GM15510 (cell line): ENCODE measurements at regions not wholly inside any gene's neighbourhood (a gene's known extent, or its start where the extent isn't known, plus 50 kb on each side); places are given as distances from the start of the nearest gene placed in this dataset.

ENCODE experiments used
- POLR2A ChIP-seq: IDR thresholded peaks from 3 replicates; pipeline ENCODE4 v1.6.1; 2011; ENCODE audit warnings: borderline replicate concordance; ENCODE audit not compliant: insufficient read length; ENCODE audit errors: extremely low read depth

DNA sequence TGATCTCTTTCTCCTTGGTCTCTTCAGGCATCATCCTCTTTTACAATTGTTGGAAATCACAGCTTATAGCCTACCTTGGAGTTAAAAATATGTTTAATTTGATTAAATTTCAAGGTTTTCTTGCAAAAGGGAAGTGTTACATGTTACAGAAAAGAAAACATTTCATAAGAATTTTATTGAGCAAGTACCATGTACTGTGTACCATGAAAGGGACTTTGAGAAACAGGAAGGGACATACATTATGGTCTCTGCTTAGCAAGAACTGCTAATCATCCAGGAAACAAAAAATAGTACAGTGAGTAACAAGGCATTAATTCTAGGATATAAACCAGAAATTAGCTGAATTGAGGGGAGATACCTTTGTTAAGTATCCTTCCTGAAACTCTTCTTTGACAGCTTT is 145.3 kb upstream of the SPACA1 start:
- no peak for TF ChIP-seq POLR2A

DNA sequence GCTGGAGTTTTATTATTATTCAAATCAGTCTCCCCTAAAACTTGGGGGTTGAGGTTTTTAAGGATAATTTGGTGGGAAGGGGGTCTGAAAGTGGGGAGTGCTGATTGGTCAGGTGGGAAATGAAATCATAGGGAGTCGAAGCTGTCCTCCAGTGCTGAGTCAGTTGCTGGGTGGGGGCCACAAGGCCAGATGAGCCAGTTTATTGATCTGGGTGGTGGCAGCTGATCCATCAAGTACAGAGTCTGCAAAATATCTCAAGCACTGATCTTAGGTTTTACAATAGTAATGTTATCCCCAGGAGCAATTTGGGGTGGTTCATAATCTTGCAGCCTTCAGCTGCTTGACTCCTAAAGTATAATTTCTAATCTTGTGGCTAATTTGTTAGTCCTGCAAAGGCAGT is 146.0 kb upstream of the SPACA1 start:
- TF ChIP-seq POLR2A: no peak

DNA sequence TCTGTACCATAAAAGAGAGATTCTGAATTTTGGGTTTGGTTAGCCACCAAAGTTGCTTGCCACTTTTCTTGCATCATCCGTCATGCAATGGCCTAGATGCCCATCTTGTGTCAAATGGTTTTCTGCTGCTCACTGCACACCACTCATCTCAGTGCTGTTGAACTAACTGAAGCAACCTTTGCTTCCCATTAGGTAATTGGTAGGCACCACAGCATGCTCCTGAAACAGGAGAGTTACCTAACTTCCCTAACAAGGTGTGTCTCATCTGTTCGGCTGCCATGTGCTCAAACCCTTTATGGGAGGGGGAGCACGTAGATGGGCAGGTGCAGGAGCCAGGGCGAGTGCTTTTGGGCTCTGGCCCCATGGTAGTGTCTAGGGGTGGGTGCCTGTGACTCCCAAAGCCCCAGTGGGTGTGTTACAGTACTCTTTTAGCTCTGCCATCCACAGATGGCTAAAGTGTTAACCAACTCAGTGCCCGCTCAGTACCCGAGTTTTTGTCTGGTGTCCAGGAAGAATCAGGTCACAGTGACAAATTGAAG is 147.4 kb upstream of the SPACA1 start:
- no peak for TF ChIP-seq POLR2A

DNA sequence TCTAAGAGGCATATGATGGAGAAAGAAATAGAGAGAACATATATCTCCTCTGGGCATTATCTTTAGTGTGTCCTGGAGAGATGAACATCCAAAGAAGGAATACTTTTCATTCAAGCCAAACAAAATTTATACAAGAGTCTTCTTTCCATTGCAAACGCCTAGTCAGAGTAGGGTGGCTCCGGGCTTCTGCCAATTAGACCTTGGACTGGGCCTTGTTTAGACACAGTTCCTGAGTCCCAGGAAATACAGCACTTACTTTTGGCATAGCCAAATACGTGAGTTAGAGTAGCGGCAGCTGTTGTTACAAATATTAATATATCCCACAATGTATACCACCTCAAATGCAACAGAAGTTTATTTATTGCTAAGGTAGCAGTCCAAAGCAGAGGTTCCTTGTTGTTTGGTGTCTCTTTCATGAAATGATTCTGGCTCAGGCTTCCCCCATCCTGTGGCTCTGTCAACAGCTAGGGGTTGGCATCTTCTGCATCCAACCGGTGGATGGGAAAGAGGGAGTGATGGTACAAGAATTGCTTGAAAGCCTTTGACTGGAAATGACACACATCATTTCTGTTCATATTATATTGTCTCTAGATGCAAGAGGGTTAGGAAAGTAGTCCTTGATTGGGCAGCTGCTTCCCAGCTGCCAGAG is 148.0 kb upstream of the SPACA1 start:
- no peak for TF ChIP-seq POLR2A

DNA sequence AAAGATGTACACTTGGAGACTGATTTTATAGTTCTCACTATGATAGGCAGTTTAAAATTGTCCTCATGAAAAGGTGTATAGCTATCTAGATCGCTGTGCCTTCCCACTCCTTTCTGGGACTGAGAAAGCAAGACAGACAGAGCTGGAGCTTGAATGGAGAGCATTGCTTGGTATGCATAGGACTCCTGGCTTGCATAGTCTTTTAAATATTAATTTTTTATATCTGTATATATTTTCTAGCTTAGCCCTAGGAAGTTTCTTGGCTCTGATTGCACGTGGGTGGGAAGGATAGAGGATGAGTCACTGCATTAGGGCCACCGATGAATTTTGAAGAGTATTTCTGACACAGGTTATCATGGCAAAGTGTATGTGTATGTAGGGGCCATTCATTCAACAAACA is 150.0 kb upstream of the SPACA1 start:
- no peak for TF ChIP-seq POLR2A

DNA sequence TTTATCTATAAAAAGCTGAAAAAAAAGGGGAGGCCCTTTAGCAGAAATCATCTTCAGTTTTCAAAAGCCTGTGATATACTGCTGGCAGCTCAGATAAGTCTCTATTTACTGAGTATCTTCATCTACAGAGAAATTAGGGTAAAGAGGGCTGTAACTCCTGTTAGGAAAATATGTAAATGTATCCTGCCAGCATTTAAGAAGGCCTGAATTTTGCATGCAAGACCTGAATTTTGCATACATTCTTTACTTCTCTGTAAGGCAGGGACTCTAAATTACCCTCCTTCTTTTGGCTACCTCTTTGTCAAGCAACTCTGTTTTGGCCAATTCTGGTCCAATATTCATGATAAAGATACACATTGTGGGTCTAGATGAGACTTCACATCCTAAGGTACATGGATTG is 150.6 kb upstream of the SPACA1 start:
- no peak for TF ChIP-seq POLR2A

DNA sequence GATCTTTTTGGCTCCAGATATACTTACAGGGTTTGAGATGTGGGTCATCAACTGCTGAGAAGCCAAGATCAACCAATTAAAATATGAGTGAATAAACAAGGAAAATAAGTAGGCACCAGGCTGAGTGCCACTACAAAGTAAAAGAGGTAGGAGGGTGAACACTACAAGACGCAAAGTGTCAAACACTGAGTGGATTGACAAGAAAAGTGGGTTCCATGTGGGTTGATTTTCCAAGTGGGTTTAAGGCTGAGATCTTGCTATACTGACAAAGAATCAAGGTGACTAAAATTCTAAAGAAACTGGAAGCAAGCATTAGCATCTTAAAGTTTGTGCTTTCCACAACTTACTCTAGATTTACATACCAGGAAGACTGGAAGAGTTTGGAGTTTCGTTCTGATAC is 160.4 kb upstream of the SPACA1 start:
- TF ChIP-seq POLR2A: no peak

DNA sequence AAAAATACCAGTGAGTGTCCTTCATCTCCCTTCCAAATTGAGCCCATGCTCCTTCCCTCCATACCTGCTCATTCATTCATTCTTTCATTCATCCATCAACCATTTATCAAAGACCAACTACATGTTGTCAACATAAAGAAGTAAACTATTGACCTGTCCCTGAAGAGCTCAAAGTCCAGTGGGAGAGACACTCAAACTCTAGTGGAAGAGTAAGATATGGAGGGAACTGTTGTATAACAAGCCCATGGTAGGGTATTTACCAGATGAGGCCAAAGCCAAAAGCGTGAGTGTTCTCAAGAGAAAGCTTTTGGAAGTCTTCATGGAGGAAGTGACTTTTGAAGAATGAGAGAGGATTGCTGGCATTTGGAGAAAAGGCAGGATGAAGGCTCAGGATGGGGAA is 163.4 kb upstream of the SPACA1 start:
- no peak for TF ChIP-seq POLR2A

DNA sequence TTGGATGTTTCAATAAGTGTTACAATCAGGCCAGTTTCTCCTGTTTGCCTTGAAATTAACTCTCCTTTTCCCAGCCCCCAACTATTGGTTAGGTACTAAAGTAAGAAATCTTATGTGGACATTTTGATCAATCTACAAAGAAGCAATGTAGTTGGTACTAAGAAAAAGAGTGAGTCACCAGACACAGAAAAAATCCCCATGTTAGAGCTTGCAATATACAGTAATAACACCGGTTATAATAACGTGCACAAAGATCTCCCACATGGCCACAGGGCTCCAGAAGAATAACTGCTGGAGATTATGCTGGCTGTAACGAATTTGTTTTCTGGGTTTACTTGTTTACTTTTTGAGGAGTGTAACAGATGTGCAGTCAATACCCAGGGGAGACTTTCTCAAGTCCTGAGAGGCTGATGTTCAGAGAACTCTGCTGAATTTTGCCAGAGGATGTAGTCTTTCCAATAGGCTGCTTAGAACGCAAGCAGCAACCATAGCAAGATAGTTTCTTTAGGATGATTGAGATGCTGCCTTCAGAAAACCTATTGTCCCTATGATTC is 166.2 kb upstream of the SPACA1 start:
- no peak for TF ChIP-seq POLR2A

DNA sequence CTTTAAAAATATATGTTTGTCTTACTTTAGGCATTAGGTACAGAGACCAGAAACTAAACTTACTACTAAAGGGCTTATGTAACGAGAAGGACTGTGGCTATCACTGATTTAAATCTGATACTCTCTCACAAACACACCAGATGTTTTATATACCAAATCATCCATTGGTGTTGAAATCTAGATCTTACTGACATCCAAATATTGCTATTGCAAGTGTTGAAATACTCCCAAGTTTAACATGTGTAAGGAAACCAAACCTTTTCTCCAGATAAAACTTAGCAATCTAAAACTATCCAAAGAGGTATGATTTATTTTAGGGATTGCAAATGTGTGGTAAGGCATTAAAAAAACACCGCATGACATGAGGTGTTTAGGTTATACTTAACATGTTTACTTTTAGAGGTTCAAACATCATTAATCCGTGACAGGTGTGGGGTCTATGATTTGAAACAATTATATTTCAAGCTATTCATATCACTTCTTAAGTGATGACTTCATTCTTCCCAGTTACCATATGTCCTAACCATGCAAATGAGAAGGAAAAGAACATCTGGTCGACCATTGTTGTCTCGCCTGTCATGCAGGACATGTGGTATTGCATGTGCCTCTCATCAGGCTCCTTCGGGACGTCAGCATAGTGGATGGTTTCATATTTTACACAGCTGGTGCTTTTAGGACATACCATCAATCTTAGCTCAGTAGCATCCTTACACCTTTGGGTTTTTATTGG is 168.3 kb upstream of the SPACA1 start:
- TF ChIP-seq POLR2A: no peak

DNA sequence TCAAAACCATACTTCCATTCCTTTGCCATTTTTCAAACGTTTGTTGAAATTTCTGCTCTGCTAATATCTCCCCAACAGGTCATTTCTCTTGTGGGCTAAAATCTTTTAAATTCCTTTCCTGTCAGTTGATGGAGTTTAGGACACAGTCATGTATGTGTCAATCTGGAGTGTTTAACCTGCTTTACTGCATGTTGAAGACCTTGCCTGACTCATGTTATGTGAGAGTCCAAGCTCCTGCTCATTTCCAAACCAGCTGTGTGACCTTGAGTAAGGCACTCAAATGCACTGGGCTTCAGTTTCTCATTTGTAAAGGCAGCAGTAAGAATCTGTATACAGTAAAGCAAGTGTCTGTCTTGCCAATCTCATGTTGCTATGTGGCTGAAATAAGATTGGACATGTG is 171.9 kb upstream of the SPACA1 start:
- no peak for TF ChIP-seq POLR2A

DNA sequence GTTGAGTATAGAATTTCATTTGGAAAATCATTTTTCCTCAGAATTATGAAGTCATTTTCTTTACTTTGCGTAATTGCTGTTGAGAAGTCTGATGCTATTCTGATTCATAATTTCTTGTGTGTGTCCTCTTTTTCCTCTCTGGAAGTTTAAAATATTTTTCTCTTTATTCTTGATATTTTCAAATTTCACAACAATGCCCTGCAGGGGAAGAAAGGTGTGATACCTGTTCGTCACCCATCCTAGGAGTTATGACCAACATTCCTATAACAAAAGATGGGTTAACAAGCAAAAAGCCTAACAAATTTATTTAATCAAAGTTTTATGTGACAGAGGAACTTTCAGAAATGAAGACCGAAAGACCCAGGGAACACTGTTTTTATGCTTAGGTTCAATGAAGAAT is 171.5 kb upstream of the AKIRIN2 start:
- TF ChIP-seq POLR2A: no peak

DNA sequence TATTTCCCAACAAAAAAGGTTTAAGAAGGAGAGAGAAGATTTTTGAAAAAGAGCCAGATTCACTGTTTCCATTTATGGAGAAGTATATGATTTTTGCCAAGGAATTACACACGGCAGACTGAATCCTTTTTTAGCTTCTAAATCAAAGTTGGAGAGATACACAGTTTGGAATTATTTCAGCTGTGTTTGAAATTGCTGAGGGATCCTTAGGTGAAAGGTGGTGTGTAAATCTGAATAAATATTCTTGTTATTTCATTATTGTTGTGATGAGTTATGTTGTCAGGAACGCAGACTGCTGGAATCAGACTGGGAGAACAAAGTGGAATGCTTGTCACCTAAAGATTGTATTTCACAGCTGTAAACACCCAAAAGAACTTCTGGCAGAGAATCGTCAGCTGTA is 168.5 kb upstream of the AKIRIN2 start:
- TF ChIP-seq POLR2A: no peak

DNA sequence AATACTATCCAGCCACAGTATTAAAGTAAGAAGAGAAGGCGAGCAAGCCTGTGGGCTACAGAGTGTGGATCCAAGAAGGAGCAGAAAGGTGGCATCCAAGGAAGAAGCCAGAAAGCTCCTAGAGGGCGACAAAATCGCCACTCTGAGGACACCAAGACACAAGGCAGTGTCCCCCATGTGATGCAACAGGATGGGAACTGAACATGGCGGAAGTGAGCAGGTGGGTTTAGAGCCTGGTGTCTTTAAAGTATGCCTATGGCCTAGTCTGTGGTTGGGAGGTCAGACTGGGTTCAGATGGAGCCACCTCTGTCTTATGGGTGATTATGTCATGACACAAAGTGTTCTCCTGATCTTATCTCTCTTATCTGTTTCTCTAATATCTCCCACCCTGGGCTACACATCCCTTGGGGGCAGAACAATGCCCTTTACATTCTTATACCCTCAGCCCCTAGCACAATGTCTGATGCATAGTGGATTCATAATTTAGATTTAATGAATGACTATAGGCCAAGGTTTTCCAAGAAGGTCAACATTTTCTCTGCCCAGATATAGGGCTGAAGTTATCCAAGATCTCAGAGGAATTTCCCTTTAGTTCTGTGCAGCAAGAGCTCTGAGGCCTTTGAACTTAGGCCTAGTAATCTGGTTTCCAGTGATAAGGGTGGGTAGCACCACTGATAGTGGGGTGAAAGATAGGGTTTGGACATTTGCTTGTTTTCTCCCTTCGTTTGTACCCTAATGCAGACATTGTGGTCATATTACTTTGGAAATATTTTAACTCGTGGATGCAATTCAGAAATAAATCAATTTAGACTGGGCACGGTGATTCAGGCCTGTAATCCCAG is 167.3 kb upstream of the AKIRIN2 start:
- no peak for TF ChIP-seq POLR2A

DNA sequence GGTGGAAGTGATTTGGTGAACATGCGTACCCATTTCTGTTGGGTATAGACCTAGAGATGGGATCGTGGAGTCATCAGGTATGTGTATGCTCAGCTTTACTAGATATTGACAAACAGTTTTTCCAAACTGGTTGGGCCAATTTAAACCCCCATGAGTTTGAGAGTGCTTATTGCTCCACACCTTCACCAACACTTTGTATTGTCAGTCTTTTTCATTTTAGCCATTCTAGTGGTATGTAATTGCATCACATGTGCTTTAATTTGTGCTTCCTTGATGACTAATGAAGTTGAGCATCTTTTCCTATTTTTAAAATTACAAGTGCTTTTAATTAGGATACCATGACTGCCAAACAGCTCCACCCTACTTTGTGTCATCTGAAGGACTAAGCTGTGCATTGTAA is 158.9 kb upstream of the AKIRIN2 start:
- TF ChIP-seq POLR2A: no peak
